ENCODE measurements at regions not wholly inside any gene's neighbourhood (a gene's known extent, or its start where the extent isn't known, plus 50 kb on each side); places are given as distances from the start of the nearest gene placed in this dataset.

DNA sequence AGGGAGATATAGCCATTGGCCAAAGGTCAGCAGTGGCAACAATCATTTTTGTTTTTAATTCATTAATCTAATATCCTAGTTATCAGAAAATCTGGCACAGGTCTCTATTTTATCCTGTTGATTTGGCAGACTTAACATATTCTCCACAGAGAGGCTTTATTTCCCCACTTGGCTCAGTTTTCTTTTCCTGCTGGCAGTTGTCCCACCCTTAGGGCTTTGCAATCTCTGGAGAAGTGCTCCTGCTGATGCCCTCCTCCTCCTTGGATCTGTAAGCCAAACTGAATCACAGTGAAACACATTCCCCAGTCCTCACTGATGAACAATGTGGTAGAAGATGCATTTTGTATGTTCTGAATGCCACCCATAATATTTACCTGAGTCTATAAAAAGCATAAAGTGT is 889.7 kb downstream of the PDHA2 start:
- no peak for DNase-seq (ENCODE audit: low spot score in 2 of 2)
- TF ChIP-seq POLR2A (IDR thresholded peaks at IDR 0.05) = no peak
- no peak for TF ChIP-seq CTCF (IDR thresholded peaks at IDR 0.05)
- intact Hi-C loops (cut with DNase I; ENCODE audit: low total_unique reads) = no loop called here
- no peak overlapping the region for H3K4me3 ChIP-seq (ENCODE audit: low read depth, poor library complexity, severe bottlenecking)

GRCh38 chr4:96730432-96730831 is 890.5 kb downstream of the PDHA2 start:
- DNase-seq (ENCODE audit: low spot score in 2 of 2) = no peak
- 76 to 79% methylated on average over 3 of the region's 3 CpGs for WGBS, 2 donors
- no peak overlapping the region for H3K4me3 ChIP-seq (ENCODE audit: low read depth, poor library complexity, severe bottlenecking)
- intact Hi-C loops (cut with DNase I; ENCODE audit: low total_unique reads) = no loop called here
- TF ChIP-seq CTCF (IDR thresholded peaks at IDR 0.05) = no peak
- no peak for TF ChIP-seq POLR2A (IDR thresholded peaks at IDR 0.05)

DNA sequence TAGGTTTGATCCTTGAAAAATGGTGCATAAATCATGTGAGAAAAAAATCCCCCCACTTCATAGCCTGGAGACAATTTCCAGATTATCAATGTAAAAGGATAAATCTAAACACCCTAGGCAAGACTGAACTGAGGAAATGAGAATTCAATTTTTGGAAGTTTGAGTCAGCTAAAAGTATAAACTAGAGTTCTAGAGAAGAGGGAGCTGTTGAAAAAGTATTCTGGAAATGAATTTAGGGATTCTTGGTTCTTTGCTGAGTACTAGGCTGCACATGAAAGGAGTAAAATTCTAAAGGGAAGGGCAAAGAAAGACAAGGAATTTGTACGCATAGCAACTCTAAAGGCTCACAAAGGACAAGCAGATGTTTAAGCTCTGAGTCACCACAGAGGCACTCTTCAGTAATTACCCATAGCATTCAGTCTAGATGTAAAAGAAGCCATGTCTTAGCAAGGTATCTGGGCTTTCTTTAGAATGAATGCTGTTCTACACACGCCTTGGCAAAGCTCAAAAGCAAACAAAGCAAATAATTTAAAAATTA is 896.5 kb downstream of the PDHA2 start:
- TF ChIP-seq POLR2A (IDR thresholded peaks at IDR 0.05) (no peak), CTCF (IDR thresholded peaks at IDR 0.05) (no peak)
- no peak overlapping the region for H3K4me3 ChIP-seq (ENCODE audit: low read depth, poor library complexity, severe bottlenecking)
- DNase-seq (ENCODE audit: low spot score in 2 of 2) = no peak
- intact Hi-C loops (cut with DNase I; ENCODE audit: low total_unique reads) = no loop called here
- WGBS, 2 donors = 57 to 74% methylated on average over 2 of the region's 2 CpGs

GRCh38 chr4:96739101-96739500 is 899.2 kb downstream of the PDHA2 start:
- intact Hi-C loops (cut with DNase I; ENCODE audit: low total_unique reads) = no loop called here
- DNase-seq (ENCODE audit: low spot score in 2 of 2) = no peak
- no peak overlapping the region for H3K4me3 ChIP-seq (ENCODE audit: low read depth, poor library complexity, severe bottlenecking)
- no peak for TF ChIP-seq POLR2A (IDR thresholded peaks at IDR 0.05)
- no peak for TF ChIP-seq CTCF (IDR thresholded peaks at IDR 0.05)

- 87 to 91% methylated on average over 19 of the region's 24 CpGs for WGBS, 2 donors
- H3K4me3 ChIP-seq (ENCODE audit: low read depth, poor library complexity, severe bottlenecking) = no peak overlapping the region
- intact Hi-C loops (cut with DNase I; ENCODE audit: low total_unique reads) = no loop called here
- DNase-seq (ENCODE audit: low spot score in 2 of 2) = no peak
- TF ChIP-seq POLR2A (IDR thresholded peaks at IDR 0.05) = no peak
- TF ChIP-seq CTCF (IDR thresholded peaks at IDR 0.05) = no peak
These were observed 902.6 kb downstream of the PDHA2 start for GRCh38 chr4:96742332-96743014.

GRCh38 chr4:96744676-96745075 is 904.8 kb downstream of the PDHA2 start:
- DNase-seq (ENCODE audit: low spot score in 2 of 2) = no peak
- intact Hi-C loops (cut with DNase I; ENCODE audit: low total_unique reads) = no loop called here
- no peak for TF ChIP-seq POLR2A (IDR thresholded peaks at IDR 0.05)

More at GRCh38 chr4:96744676-96745075, 904.8 kb downstream of the PDHA2 start:
- no peak overlapping the region for H3K4me3 ChIP-seq (ENCODE audit: low read depth, poor library complexity, severe bottlenecking)
